HL-60 (cell line): ENCODE measurements at regions not wholly inside any gene's neighbourhood (a gene's known extent, or its start where the extent isn't known, plus 50 kb on each side); places are given as distances from the start of the nearest gene placed in this dataset.

ENCODE experiments used
- GABPA ChIP-seq: IDR thresholded peaks from 2 replicates; pipeline ENCODE4 v1.6.1; 2012; ENCODE audit warnings: low read depth
- POLR2AphosphoS5 ChIP-seq: IDR thresholded peaks from 2 replicates; pipeline ENCODE4 v1.6.1; 2012; ENCODE audit warnings: low read depth
- TF ChIP-seq, protein P1 (sequence below): IDR thresholded peaks from one replicate; pipeline ENCODE4 v1.5.1; 2011; ENCODE audit warnings: low read length, control low read depth, inconsistent platforms; ENCODE audit not compliant: insufficient read depth

DNA sequence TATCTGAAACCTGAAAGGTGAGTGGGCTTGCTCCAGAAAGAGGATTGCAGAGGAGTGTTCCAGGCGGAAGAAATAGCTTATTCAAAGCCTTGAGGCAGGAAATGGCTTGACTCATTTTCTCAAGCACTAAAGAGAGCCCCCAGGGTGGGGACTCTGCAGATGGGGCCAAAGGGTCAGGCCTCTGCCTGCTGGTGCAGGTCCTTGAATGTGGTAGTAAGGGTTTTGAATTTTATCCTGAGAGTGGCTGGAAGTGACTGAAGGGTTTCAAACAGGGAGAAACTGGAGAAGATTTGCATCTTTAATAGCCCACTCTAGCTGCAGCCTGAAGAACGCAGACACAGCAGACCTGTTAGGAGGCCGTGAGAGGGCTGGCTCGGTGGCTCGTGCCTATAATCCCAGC, 144.4 kb downstream of the CCT6B start:
- TF ChIP-seq, protein P1, sequence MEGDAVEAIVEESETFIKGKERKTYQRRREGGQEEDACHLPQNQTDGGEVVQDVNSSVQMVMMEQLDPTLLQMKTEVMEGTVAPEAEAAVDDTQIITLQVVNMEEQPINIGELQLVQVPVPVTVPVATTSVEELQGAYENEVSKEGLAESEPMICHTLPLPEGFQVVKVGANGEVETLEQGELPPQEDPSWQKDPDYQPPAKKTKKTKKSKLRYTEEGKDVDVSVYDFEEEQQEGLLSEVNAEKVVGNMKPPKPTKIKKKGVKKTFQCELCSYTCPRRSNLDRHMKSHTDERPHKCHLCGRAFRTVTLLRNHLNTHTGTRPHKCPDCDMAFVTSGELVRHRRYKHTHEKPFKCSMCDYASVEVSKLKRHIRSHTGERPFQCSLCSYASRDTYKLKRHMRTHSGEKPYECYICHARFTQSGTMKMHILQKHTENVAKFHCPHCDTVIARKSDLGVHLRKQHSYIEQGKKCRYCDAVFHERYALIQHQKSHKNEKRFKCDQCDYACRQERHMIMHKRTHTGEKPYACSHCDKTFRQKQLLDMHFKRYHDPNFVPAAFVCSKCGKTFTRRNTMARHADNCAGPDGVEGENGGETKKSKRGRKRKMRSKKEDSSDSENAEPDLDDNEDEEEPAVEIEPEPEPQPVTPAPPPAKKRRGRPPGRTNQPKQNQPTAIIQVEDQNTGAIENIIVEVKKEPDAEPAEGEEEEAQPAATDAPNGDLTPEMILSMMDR: no peak
- TF ChIP-seq POLR2AphosphoS5: no peak
- TF ChIP-seq GABPA: no peak
